ENCODE measurements at regions not wholly inside any gene's neighbourhood (a gene's known extent, or its start where the extent isn't known, plus 50 kb on each side); places are given as distances from the start of the nearest gene placed in this dataset.

GRCh38 chr2:176471949-176472348 is 202.7 kb downstream of the MTX2 start:
- no peak for DNase-seq

DNA sequence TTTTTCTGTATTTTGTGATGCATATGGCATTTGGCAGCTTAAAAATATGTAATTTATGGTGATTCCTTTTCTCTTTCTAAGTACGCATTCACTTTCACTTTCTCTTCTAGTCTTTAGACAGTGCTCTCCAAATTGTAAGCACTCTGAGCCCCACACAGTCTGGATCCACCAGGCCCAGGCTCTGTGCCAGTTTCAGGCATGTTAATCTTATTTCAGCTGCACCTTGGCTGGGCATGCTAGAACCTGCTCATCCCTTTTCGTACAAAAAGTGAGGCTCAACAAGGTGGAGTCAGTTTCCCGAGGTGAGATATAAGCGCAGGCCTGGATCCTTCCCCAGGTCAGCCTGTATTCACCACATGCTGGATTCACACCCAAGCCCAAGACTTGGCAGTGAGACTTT is 203.9 kb downstream of the MTX2 start:
- peak; percentile 47 for DNase-seq

DNA sequence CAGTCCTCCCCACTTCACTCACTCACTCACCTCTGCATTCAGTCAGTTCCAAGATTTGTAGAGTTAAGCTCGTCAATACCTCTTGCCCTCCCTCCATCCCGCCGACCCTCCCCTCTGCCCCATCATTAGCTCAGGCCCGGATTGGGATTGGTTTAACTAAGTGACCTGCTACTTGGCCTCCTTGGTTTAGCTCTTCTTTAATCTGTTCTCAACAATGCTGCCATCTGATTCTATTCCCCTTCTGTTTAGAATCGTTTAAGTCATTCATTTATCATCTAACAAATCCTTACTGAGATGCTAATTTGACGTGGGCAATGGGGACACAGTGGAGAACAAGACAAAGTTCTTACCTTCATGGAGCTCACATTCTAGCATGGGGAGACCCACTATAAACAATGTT is 204.6 kb downstream of the MTX2 start:
- DNase-seq, result no peak

DNA sequence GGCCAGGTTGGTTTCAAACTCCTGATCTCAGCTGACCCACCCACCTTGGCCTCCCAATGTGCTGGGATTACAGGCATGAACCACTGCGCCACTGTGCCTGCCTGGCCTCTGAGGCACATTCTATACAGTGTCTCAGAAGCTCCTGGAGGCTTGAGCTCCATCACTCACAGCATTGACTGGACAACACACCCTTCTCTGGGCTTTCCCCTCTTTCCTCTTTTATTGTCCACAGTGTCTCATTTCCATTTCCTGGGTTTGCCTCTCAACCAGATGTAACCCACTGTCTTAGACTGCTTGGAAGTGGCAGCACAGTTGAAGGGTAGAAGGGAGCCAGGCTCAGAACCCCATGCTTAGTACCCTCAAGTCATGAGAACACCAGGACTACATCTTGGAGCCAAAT is 208.1 kb downstream of the MTX2 start:
- DNase-seq, result no peak

DNA sequence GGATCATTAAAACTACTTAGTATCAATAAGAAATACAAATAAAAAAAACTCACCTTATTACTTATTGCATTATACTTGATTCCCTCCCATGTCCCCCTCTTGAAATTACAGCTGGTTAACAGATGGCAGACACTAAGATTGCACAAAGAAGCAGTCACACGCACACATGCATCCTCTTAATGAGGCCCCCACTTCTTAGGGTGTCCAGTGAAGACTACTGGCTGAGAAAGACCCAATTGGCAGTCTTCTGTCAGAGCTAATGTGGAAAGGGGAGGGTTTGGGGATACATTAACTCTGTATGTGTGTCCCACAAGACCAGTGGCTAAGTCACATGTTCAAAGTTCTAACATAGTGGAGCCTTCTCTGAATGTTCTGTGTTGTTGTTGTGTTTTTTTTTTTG is 210.7 kb downstream of the MTX2 start:
- DNase-seq, result no peak

- no peak for DNase-seq
Observed at GRCh38 chr2:176482107-176482506, 212.9 kb downstream of the MTX2 start.

GRCh38 chr2:176483476-176483875 is 214.2 kb downstream of the MTX2 start:
- DNase-seq, result no peak

GRCh38 chr2:176483901-176484568 is 214.8 kb downstream of the MTX2 start:
- DNase-seq, result peak; percentile 40

DNA sequence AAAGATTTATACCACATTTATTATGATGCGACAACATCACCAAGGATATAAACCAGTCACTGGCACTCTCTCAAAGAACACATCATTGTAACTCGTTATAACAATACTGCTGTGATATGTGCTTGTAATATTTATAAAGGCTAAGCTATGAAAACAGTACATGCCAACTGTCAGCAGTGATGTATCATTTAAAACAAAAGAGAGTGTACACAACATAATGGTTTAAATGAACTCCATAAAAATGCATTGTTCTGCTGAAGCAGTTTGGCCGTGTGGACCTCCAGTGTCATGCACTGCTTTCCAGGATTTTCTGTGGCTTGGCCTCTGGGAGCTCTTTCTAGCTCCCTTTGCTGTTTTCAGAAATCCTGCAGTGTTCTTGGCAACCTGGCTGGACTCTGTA is 215.6 kb downstream of the MTX2 start:
- DNase-seq, result peak; percentile 69

DNA sequence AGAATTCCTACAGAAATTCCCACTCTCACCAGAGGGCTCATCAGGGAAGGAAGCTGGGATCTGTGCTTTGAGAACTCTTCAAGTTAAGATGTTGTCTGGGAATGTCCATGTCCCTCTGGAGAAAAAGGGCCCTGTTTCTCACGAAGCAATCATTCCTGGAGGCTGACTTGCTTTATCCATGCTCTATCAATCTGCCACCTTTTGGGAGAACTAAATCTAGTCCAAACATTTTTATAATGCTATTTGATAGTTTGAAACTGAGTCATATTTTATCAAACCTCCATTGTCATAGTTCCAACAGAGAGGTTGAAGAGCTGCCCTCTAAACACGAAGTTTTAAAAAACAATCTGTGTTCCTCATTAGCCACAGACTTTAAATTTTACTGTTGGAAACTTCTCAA is 219.2 kb downstream of the MTX2 start:
- peak; percentile 93 for DNase-seq

- DNase-seq, result peak; percentile 75
Observed at GRCh38 chr2:176490061-176490861, 221.0 kb downstream of the MTX2 start.

DNA sequence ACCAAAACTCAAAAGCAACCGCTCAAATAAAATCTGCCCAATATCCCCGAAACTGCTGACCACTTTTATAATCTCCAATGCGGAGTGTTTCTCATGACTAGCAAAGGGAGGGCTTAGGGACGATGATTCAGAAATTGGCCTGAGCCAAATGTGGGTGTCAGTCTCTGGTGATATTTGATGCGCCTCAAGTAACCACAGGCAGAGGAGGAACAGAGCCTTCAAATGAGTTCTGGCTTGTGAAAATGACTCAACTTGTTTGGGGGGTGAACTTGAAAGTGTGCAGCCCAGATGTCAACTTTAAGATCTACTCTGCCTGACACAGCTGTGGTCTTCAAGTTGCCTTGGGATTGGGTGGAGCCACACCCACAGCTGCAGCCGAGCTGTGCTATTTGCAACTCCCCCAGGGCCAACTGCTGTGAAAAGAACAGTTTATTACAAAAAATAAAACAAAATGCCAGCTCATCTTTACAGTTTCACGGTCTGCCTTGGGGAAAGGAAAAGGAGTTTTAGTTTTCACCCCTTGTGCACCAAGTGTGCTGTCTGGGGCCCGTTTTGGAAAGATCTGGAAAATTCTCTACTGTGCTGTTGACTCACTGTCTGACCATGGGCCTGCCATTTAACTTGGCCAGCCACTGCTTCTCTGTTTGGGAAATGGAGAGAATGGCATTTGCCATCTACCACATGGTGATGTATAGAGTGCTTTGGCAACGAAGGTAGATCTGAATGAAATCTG is 222.1 kb downstream of the MTX2 start:
- DNase-seq, result peak; percentile 100

DNA sequence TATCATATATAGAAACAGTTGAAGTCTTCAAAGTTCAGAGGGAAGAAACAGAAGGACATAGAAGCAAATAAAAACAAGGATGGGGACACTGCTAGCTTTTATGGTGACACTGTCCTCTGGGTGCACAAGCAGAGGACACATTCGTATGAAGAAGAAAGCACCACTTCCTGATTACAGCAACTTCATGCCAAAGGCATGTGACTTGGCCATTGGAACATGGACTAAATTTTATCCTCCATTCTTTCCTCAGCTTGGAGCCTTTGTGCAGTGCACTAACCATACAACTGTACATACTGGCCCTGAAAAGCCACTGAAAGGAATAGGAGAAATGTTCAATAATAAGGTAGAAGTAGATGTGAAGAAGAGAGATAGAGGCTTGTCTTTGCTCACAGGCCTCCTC is 223.3 kb downstream of the MTX2 start:
- no peak for DNase-seq

- DNase-seq, result no peak
Observed at GRCh38 chr2:176493226-176493825, 224.1 kb downstream of the MTX2 start.

DNA sequence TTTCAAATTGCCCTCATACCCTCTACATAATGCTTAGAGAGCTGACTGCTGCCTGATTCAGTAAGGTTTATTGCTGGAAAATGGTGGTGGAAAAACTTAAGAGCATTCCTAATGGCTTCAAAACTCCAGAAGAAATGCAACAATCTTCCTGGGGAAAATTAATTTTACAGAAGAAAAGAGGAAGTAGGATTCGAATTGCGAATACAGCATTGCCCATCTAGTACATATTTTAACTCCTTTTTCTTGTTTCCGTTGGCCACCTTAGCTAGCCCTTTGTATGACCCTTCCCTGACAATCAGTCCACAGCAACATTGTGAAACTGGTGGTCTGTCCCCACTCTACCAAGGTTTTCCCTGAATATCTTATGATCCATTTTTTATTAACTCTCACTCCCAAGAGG is 224.7 kb downstream of the MTX2 start:
- no peak for DNase-seq

- DNase-seq, result no peak
Observed at GRCh38 chr2:176494949-176495353, 225.7 kb downstream of the MTX2 start.

DNA sequence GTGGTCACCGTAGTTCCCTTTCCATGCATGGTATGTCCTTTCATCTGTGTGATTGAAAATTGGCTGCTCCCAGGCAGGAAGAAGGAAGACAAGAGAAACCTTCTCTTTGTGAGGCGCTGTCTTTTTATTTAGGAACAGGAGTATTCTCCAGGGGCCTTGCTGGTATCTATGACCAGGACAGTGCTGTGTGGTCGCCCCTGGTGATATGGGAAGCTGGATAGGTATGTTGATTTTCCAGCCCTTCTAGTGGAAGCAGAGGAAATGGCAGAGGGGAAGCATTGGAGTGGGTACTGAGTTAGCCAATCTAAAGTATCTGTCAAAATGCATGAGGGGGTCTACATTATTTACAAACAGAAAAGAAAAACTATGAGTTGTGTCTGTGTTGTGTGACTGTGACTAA is 226.6 kb downstream of the MTX2 start:
- no peak for DNase-seq

- DNase-seq, result peak; percentile 65
Observed at GRCh38 chr2:176496761-176497160, 227.5 kb downstream of the MTX2 start.

DNA sequence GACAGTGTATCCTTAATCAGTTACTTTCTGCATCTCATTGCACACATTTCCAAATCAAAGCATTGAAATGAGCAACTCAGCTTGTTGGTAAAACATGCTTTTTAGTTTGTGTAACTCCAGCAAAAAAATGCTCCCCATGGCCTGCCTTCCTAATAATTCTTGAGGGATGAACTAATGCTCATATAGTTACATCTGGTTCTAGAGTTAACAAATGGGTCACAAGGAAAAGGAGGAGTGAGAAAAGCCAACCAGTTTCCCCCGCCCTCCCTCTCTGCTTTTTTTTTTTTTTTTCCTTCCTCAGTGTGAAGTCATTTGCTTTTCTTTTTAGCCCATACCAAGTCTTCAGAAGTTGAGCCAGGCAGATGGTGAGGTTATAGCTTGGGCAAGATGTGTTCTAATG is 231.7 kb downstream of the MTX2 start:
- DNase-seq, result peak; percentile 79

DNA sequence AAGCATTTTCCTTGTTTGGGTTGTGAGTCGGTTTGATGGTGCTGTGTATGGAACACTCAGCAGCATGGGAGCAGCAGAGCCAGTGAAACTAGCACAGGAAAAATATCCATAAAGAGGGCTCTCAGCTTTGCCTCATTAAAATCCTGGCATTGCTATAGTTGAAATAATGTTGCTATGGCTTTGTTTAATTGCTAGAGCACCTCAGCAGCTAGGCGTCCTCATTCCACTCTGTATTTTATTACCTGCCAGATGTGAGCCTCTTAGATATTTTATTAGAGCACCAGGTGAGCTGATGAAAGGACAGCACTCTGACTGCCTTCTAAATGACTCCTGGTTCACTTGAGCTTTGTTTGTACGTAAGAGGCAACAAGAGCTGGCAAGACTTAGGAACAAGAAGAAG is 232.4 kb downstream of the MTX2 start:
- DNase-seq, result no peak

DNA sequence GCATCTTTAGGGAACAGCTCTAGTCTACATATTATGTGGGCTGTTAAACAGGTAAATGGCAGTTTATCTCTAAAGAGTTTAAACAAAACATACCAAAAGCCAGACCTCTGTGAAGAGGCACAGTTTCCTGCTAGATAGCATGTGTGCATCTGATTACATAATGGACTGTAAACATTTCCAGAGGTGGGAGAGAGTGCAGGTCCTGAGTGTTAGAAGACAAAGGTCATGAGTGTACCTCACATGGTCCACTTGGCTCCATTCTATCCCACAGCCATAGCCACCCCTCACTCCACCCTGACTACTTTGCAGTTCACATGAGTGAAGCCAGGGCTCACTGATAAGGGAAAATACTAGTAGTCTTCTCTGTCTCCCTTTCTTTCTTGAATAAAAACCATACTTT is 233.4 kb downstream of the MTX2 start:
- DNase-seq, result no peak

GRCh38 chr2:176503776-176504175 is 234.5 kb downstream of the MTX2 start:
- no peak for DNase-seq

GRCh38 chr2:176504440-176504839 is 235.2 kb downstream of the MTX2 start:
- DNase-seq, result no peak

- peak; percentile 73 for DNase-seq
Observed at GRCh38 chr2:176507786-176508185, 238.5 kb downstream of the MTX2 start.

Measured in fibroblast of skin of right biceps (primary cell).